Astrocyte of the cerebellum (primary cell): ENCODE measurements at regions not wholly inside any gene's neighbourhood (a gene's known extent, or its start where the extent isn't known, plus 50 kb on each side); places are given as distances from the start of the nearest gene placed in this dataset.

Experiments
- DNase-seq: peaks from one replicate; pipeline ENCODE4 v3.0.0-alpha.2; 2011; ENCODE audit warnings: low read depth
- H3K4me3 ChIP-seq: 2 replicates; pipeline ENCODE4 v1.5.1; 2011; ENCODE audit warnings: mild to moderate bottlenecking, low read depth, low read length, moderate library complexity
- CTCF ChIP-seq: IDR thresholded peaks from 2 replicates; pipeline ENCODE4 v1.5.1; 2012; ENCODE audit warnings: low read length, low read depth, moderate library complexity, mild to moderate bottlenecking; ENCODE audit errors: missing control alignments
- in situ Hi-C: cut with HindIII; loops from 2 replicates; pipeline ENCODE4 v1.10.0; 2017; ENCODE audit warnings: low sequenced_read_pairs

- TF ChIP-seq CTCF, result no peak
Measured at GRCh38 chr3:194080913-194081800, 54.8 kb upstream of the HES1 start.

GRCh38 chr3:194081826-194082225, 54.1 kb upstream of the HES1 start:
- H3K4me3 ChIP-seq, result no peak overlapping the region
- in situ Hi-C loops, result no loop called here
- TF ChIP-seq CTCF, result no peak
- no peak for DNase-seq

More at GRCh38 chr3:194080913-194081800, 54.8 kb upstream of the HES1 start:
- DNase-seq, result no peak
- no peak overlapping the region for H3K4me3 ChIP-seq
- in situ Hi-C loops, result no loop called here

- no peak overlapping the region for H3K4me3 ChIP-seq
- DNase-seq, result no peak
- in situ Hi-C loops, result no loop called here
- TF ChIP-seq CTCF, result no peak
Measured at GRCh38 chr3:194082743-194083636, 53.0 kb upstream of the HES1 start.

- DNase-seq, result no peak
- no peak for TF ChIP-seq CTCF
- H3K4me3 ChIP-seq, result no peak overlapping the region
- in situ Hi-C loops, result no loop called here
Measured at GRCh38 chr3:194083637-194084224, 52.2 kb upstream of the HES1 start.

- H3K4me3 ChIP-seq, result no peak overlapping the region
- in situ Hi-C loops, result no loop called here
Measured at GRCh38 chr3:194084284-194084683, 51.7 kb upstream of the HES1 start.

More at GRCh38 chr3:194084284-194084683, 51.7 kb upstream of the HES1 start:
- TF ChIP-seq CTCF, result no peak
- no peak for DNase-seq
